ENCODE measurements at regions not wholly inside any gene's neighbourhood (a gene's known extent, or its start where the extent isn't known, plus 50 kb on each side); places are given as distances from the start of the nearest gene placed in this dataset.

GRCh38 chr5:98521821-98522220 lies 251.6 kb upstream of the RGMB start:
- no peak overlapping the region for H2BK5ac ChIP-seq (ENCODE audit: low read depth, low read length)
- H3K9ac ChIP-seq (replicated peaks in 1 of 4; ENCODE audit: extremely low read depth in 1 of 4, low read depth in 3 of 4, low read length in 3 of 4): no peak overlapping the region
- DNase-seq (ENCODE audit: low read depth in 1 of 2, low spot score in 2 of 2): no peak
- no peaks in the 10 kb centered on the region for H3K23me2 ChIP-seq (ENCODE audit: low read depth, low read length)
- H2BK120ac ChIP-seq (replicated peaks; ENCODE audit: low read depth, low read length): no peak overlapping the region
- no peak overlapping the region for H2AFZ ChIP-seq (ENCODE audit: low read length)
- H4K20me1 ChIP-seq (replicated peaks in 1 of 2; ENCODE audit: control insufficient read depth in 1 of 2, insufficient read depth in 2 of 2, low read length in 2 of 2): no peaks in the 10 kb centered on the region
- H3K14ac ChIP-seq (ENCODE audit: insufficient read length): no peak overlapping the region
- FAIRE-seq: no peak
- H3K4ac ChIP-seq (replicated peaks; ENCODE audit: insufficient read length, low read depth, low read length): no peak overlapping the region
- no peak overlapping the region for H2BK20ac ChIP-seq (ENCODE audit: low read length)
- H3K9me3 ChIP-seq (ENCODE audit: insufficient read depth in 2 of 2, low read depth in 1 of 2, low read length in 1 of 2): no peaks in the 10 kb centered on the region
- H3K23ac ChIP-seq (ENCODE audit: insufficient read length): no peak overlapping the region
- H2AK5ac ChIP-seq (ENCODE audit: low read depth, low read length): no peak overlapping the region
- peaks cover 0 to 3% (median 0%) of the 10 kb centered on the region in 4 experiments; a peak in 1 of 7 replicates for H3K4me1 ChIP-seq (replicated peaks in 1 of 4; ENCODE audit: control insufficient read depth in 3 of 4, insufficient read depth in 4 of 4, low read length in 3 of 4)
- no peak overlapping the region for H3K27ac ChIP-seq (ENCODE audit: low read depth, low read length)
- ChIA-PET POLR2A (ENCODE audit: partially characterized antibody) (no interaction called here), CTCF (ENCODE audit: partially characterized antibody) (interaction anchor here (0.8 to 1.3 kb wide), 2 partner anchors 12 to 274 kb away, joined by 3 to 4 read pairs; no protein-coding TSS in a partner anchor)
- H4K8ac ChIP-seq (ENCODE audit: extremely low read depth, insufficient read depth, low read length): no peak overlapping the region
- no peak overlapping the region for H4K5ac ChIP-seq (ENCODE audit: insufficient read length, low read depth, low read length)
- no peak overlapping the region for H3K4me2 ChIP-seq (ENCODE audit: insufficient read depth in 1 of 2, low read depth in 2 of 2, low read length in 2 of 2)
- no peaks in the 10 kb centered on the region for H3K27me3 ChIP-seq (replicated peaks in 1 of 4; ENCODE audit: control insufficient read depth in 3 of 4, extremely low read depth in 1 of 4, insufficient read depth in 3 of 4, low read length in 3 of 4)
- H3K18ac ChIP-seq (ENCODE audit: extremely low read depth, low read length): no peak overlapping the region
- no peaks in the 10 kb centered on the region for H3K79me1 ChIP-seq (ENCODE audit: low read depth, low read length)
- no peak overlapping the region for H3K56ac ChIP-seq (replicated peaks; ENCODE audit: insufficient read length, low read depth, low read length)
- no peak overlapping the region for H3K4me3 ChIP-seq (ENCODE audit: extremely low read depth in 1 of 4, insufficient read depth in 2 of 4, low read depth in 3 of 4, low read length in 4 of 4)
- no peak overlapping the region for H2BK12ac ChIP-seq (ENCODE audit: low read depth, low read length)
- no peaks in the 10 kb centered on the region for H3K79me2 ChIP-seq (ENCODE audit: control insufficient read depth in 1 of 2, insufficient read depth in 2 of 2, low read length in 2 of 2)
- WGBS, 2 experiments (ENCODE audit: extremely low coverage in 1 of 2, insufficient coverage in 1 of 2, insufficient read length in 1 of 2, insufficient replicate concordance in 2 of 2, low coverage in 1 of 2, low lambda C conversion rate in 2 of 2, missing lambda C conversion rate in 1 of 2): 94% methylated on average over 3 of the region's 3 CpGs; no CpG with 5 or more reads in 1 of the 2 experiments
- no peaks in the 10 kb centered on the region for H3K36me3 ChIP-seq (ENCODE audit: control insufficient read depth in 2 of 4, insufficient read depth in 4 of 4, low read length in 3 of 4)
- H4K91ac ChIP-seq (replicated peaks; ENCODE audit: insufficient read length, low read length): no peak overlapping the region
- no peak overlapping the region for H2BK15ac ChIP-seq (ENCODE audit: low read length)
- TF ChIP-seq BCL11A (IDR thresholded peaks at IDR 0.05; ENCODE audit: low read depth in 2 of 2, low read length in 2 of 2) (no peak), CEBPB (IDR thresholded peaks at IDR 0.05; ENCODE audit: low read depth, low read length) (no peak), JUN (IDR thresholded peaks at IDR 0.05; ENCODE audit: low read depth, low read length) (no peak), POU5F1 (IDR thresholded peaks at IDR 0.05; ENCODE audit: low read depth, low read length) (no peak), CHD2 (IDR thresholded peaks at IDR 0.05; ENCODE audit: low read length) (no peak), CBX5 (IDR thresholded peaks at IDR 0.05; ENCODE audit: low read depth, low read length) (no peak)

Measured in H1 (cell line).